Peyer's patch (tissue), 4 donors: ENCODE measurements at regions not wholly inside any gene's neighbourhood (a gene's known extent, or its start where the extent isn't known, plus 50 kb on each side); places are given as distances from the start of the nearest gene placed in this dataset.

Source experiments
- POLR2A ChIP-seq, 2 donors: fragments of 450-650 bp; IDR thresholded peaks; one replicate each; pipeline ENCODE4 v1.5.1; 2017; ENCODE audit warnings: antibody characterized with exemption in 2 of 2, mild to moderate bottlenecking in 2 of 2, moderate library complexity in 2 of 2
- TF ChIP-seq, protein P1 (sequence below), 6 experiments: fragments of 450-650 bp in 4 of 6; fragments of 200-600 bp in 2 of 6; sonication (generic) in 1 of 6; IDR thresholded peaks; one replicate each; pipeline ENCODE4 v1.5.1; 2017 to 2019; ENCODE audit warnings: antibody characterized with exemption in 6 of 6, mild to moderate bottlenecking in 3 of 6, moderate library complexity in 1 of 6

DNA sequence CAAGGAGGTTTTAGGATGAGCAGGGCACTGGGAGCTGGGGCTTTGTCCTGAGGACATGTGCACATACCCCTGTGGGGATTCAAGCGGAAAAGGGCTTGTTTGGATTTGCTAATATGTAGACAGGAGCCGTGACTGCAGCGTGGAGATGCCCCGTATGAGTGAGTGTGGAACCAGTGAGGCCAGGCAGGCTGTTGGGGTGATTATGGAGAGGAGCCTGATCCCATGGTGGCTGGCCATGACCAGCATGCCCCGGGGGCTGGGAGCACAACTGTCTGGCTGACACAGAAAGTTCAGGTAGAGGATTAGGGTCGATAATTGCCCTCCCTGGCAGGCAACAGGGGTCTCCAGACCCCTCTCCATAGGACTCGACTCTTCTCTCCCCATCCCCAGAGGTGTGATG lies 68.8 kb upstream of the STX18 start:
- TF ChIP-seq, protein P1, sequence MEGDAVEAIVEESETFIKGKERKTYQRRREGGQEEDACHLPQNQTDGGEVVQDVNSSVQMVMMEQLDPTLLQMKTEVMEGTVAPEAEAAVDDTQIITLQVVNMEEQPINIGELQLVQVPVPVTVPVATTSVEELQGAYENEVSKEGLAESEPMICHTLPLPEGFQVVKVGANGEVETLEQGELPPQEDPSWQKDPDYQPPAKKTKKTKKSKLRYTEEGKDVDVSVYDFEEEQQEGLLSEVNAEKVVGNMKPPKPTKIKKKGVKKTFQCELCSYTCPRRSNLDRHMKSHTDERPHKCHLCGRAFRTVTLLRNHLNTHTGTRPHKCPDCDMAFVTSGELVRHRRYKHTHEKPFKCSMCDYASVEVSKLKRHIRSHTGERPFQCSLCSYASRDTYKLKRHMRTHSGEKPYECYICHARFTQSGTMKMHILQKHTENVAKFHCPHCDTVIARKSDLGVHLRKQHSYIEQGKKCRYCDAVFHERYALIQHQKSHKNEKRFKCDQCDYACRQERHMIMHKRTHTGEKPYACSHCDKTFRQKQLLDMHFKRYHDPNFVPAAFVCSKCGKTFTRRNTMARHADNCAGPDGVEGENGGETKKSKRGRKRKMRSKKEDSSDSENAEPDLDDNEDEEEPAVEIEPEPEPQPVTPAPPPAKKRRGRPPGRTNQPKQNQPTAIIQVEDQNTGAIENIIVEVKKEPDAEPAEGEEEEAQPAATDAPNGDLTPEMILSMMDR (IDR thresholded peaks at IDR 0.05): no peak
- no peak for TF ChIP-seq POLR2A (IDR thresholded peaks at IDR 0.05)
